ENCODE measurements at regions not wholly inside any gene's neighbourhood (a gene's known extent, or its start where the extent isn't known, plus 50 kb on each side); places are given as distances from the start of the nearest gene placed in this dataset.

- no peak for TF ChIP-seq CTCF (conservative IDR thresholded peaks at IDR 0.05)
- H3K4me1 ChIP-seq (ENCODE audit: control insufficient read depth, insufficient read depth, low read length): no peaks in the 10 kb centered on the region
- Mint-ChIP-seq H3K4me3 (no peak overlapping the region), H3K9me3 (peaks cover 78% of the 10 kb centered on the region), H3K27ac (no peak overlapping the region), H3K27me3 (ENCODE audit: insufficient read depth) (no peaks in the 10 kb centered on the region), H3K4me1 (no peaks in the 10 kb centered on the region), H3K36me3 (ENCODE audit: low read depth) (no peaks in the 10 kb centered on the region)
- H3K4me3 ChIP-seq (ENCODE audit: low read length): no peak overlapping the region
- H3K27me3 ChIP-seq (ENCODE audit: control insufficient read depth, insufficient read depth, low read length, poor library complexity, severe bottlenecking): no peaks in the 10 kb centered on the region
- H3K9me3 ChIP-seq (ENCODE audit: control insufficient read depth, low read length): peaks cover 66% of the 10 kb centered on the region
- DNase-seq: no peak
- no peak overlapping the region for H3K9ac ChIP-seq (ENCODE audit: extremely low read depth, low read length, poor library complexity, severe bottlenecking)
- WGBS, 2 experiments (ENCODE audit: insufficient coverage in 1 of 2, insufficient read length in 1 of 2): 31 to 56% methylated on average over 4 of the region's 4 CpGs
- no peak overlapping the region for H3K27ac ChIP-seq (ENCODE audit: low read depth, low read length)
- H3K36me3 ChIP-seq (ENCODE audit: control insufficient read depth, insufficient read depth, low read length): no peaks in the 10 kb centered on the region
Measured at GRCh38 chr7:159318682-159319351, 174.2 kb upstream of the VIPR2 start.

- no peaks in the 10 kb centered on the region for H3K36me3 ChIP-seq (ENCODE audit: control insufficient read depth, insufficient read depth, low read length)
- H3K27ac Mint-ChIP-seq: no peak overlapping the region
- H3K4me1 ChIP-seq (ENCODE audit: control insufficient read depth, insufficient read depth, low read length): no peaks in the 10 kb centered on the region
- TF ChIP-seq CTCF (conservative IDR thresholded peaks at IDR 0.05): no peak
- no peak overlapping the region for H3K9ac ChIP-seq (ENCODE audit: extremely low read depth, low read length, poor library complexity, severe bottlenecking)
- H3K27me3 ChIP-seq (ENCODE audit: control insufficient read depth, insufficient read depth, low read length, poor library complexity, severe bottlenecking): no peaks in the 10 kb centered on the region
- DNase-seq: no peak
- H3K9me3 ChIP-seq (ENCODE audit: control insufficient read depth, low read length): peaks cover 71% of the 10 kb centered on the region
- H3K27ac ChIP-seq (ENCODE audit: low read depth, low read length): no peak overlapping the region
- H3K4me3 Mint-ChIP-seq: no peak overlapping the region
- no peaks in the 10 kb centered on the region for H3K36me3 Mint-ChIP-seq (ENCODE audit: low read depth)
- no peaks in the 10 kb centered on the region for H3K27me3 Mint-ChIP-seq (ENCODE audit: insufficient read depth)
- no peak overlapping the region for H3K4me3 ChIP-seq (ENCODE audit: low read length)
- no peaks in the 10 kb centered on the region for H3K4me1 Mint-ChIP-seq
- H3K9me3 Mint-ChIP-seq: peaks cover 65% of the 10 kb centered on the region
Measured at GRCh38 chr7:159317294-159317693, 172.6 kb upstream of the VIPR2 start.

- 80 to 95% methylated on average over 1 of the region's 1 CpG for WGBS, 2 experiments (ENCODE audit: insufficient coverage in 1 of 2, insufficient read length in 1 of 2)
- Mint-ChIP-seq H3K27ac (no peak overlapping the region), H3K9me3 (peaks cover 62% of the 10 kb centered on the region), H3K4me3 (no peak overlapping the region), H3K4me1 (no peaks in the 10 kb centered on the region), H3K36me3 (ENCODE audit: low read depth) (no peaks in the 10 kb centered on the region), H3K27me3 (ENCODE audit: insufficient read depth) (no peaks in the 10 kb centered on the region)
- no peak for TF ChIP-seq CTCF (conservative IDR thresholded peaks at IDR 0.05)
- no peaks in the 10 kb centered on the region for H3K4me1 ChIP-seq (ENCODE audit: control insufficient read depth, insufficient read depth, low read length)
- peaks cover 41% of the 10 kb centered on the region for H3K9me3 ChIP-seq (ENCODE audit: control insufficient read depth, low read length)
- no peaks in the 10 kb centered on the region for H3K36me3 ChIP-seq (ENCODE audit: control insufficient read depth, insufficient read depth, low read length)
- H3K27me3 ChIP-seq (ENCODE audit: control insufficient read depth, insufficient read depth, low read length, poor library complexity, severe bottlenecking): no peaks in the 10 kb centered on the region
- DNase-seq: no peak
- no peak overlapping the region for H3K27ac ChIP-seq (ENCODE audit: low read depth, low read length)
- no peak overlapping the region for H3K9ac ChIP-seq (ENCODE audit: extremely low read depth, low read length, poor library complexity, severe bottlenecking)
- H3K4me3 ChIP-seq (ENCODE audit: low read length): peak overlapping the region; percentile 28
Measured at GRCh38 chr7:159311172-159311494, 166.5 kb upstream of the VIPR2 start.

Data from endodermal cell (in vitro differentiated cells).